HT1080 (cell line): ENCODE measurements at regions not wholly inside any gene's neighbourhood (a gene's known extent, or its start where the extent isn't known, plus 50 kb on each side); places are given as distances from the start of the nearest gene placed in this dataset.
A peak's percentile ranks its signal among the peaks of the same experiment; 100 is the strongest.
"Not testable (repeated sequence)": the region's sequence is repeated elsewhere in the genome, so short reads cannot be mapped to it uniquely, and the experiment has no call there.

Source experiments
- DNase-seq: peaks from one replicate; pipeline ENCODE4 v3.0.0-alpha.2; 2015; ENCODE audit warnings: low read depth

- no peak for DNase-seq
These were observed 197.3 kb upstream of the SDK2 start for GRCh38 chr17:73841431-73842060.

DNA sequence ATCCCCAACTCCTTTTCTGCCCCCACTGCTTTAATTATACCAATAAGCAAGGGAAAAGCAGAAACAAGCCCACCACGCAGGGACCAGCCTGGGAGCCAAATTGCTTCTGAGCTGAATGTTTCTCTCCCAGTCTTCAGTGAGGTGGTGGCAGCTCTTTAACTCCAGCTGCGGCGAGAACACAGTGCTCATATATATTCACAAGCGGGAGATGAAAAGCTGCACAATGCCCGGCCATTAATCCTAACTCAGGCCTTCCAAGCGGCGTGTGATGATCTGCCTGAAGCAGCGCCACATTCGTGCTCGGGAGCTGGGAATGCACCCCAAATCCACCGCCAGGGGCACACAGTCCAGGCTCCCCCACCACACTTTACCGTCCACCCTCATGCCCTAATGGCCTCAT lies 203.7 kb upstream of the SDK2 start:
- DNase-seq, result no peak

DNA sequence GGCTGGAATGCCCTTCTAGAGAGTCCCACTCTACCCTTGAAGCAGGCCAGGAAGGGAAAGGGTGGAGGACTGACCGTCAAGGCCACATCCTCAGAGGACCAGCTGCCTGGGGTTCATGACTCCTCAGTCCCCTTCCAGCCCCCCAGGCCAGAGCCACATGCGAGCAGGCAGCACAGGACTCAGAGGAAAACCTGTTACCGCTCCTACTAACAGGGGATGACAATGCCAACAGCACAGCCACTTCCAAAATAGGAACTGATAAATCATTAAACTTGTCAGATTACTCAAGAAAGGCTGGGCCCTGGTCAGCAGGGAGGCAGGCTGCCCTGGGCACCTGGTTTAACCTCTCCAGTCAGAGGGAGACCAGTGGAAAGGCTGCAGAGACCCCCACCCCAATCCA lies 206.2 kb upstream of the SDK2 start:
- DNase-seq, result no peak

- no peak for DNase-seq
These were observed 206.8 kb upstream of the SDK2 start for GRCh38 chr17:73851091-73851490.

- DNase-seq, result no peak
These were observed 207.7 kb upstream of the SDK2 start for GRCh38 chr17:73851921-73852320.

DNA sequence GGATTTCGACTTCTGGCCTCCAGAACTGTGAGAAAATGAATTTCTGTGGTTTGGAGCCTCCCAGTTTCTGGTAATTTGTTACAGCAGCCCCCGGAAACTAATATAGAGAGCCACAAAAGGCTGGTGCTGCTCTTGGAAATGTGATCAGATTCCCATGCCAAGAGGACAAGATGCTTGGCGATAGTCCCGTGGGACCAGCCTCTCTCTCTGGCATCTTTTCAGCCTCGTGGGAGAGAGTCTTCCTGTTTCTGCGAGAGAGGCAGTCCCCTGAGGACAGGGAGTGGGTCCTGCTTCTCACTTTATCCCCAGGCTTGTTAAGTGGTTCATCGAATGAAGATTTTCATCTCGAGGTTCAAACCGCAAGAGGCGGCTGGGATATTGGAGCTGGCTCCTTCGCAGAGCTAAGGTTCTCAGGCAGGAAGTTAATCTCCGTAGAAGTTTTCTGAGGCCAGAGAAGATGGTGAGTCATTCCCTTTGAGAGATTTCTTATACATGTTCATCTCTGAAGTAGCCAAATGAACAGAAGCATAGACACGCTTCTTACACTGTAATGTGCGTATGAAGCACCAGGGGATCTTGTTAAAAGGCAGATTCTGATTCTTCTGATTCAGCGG lies 211.6 kb upstream of the SDK2 start:
- DNase-seq, result peak; percentile 62

DNA sequence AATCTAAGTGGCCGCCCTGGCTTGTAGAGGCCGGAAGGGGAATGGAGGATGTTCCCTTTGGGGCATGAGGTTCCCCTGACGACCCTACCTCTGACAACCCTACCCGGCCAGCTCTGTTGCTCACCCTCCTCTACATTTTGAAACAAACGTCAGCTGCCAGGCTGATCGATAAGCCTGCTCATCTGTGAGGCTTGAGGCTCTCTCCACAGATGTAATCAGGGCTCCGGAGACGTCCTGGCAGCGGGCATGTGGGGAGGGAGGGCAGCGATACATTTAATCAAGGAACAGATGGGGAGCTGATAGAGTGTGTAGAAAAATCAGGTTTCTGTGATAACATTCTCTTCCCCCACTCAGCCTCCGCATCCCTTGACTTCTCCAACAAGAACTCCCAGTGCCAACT lies 212.3 kb upstream of the SDK2 start:
- no peak for DNase-seq

GRCh38 chr17:73859439-73860008 lies 215.3 kb upstream of the SDK2 start:
- DNase-seq, result not testable (repeated sequence)

GRCh38 chr17:73861543-73861942 lies 217.3 kb upstream of the SDK2 start:
- no peak for DNase-seq

DNA sequence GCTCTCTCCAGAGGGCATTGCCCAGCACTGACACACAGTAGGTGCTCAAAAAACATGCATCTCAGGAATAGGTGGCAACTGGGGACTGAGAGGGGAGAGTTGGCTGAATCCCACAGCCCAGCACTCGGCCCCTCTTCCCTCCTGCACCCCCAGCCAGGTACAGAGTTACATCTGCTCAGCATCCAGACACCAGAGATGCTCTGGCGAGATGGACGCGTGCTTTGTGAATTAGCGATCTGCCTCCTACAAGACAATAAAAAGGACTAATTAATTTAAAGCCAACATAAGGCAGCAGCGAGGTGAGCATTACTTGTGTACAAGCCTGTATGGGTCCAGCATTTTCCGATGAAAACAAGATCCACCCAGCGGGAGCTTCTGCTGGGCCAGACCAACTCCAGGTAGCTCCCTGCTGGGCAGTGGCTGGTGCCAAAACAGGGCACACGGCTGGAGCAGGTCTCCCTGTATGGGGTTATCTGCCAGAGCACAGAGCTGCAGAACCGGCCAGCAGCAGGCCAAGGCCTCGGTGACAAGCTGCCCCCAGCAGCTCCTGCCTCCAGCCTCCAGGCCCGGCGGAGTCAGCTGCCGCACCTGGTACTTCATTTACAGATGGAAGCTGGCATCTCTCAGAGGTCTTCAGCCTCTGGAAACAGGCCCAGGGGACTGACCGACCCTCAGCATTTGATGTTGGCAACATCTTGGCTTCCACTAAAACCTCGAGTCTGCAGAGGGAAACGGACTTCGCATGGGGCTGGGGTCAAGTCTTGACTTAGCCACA lies 219.7 kb upstream of the SDK2 start:
- no peak for DNase-seq

DNA sequence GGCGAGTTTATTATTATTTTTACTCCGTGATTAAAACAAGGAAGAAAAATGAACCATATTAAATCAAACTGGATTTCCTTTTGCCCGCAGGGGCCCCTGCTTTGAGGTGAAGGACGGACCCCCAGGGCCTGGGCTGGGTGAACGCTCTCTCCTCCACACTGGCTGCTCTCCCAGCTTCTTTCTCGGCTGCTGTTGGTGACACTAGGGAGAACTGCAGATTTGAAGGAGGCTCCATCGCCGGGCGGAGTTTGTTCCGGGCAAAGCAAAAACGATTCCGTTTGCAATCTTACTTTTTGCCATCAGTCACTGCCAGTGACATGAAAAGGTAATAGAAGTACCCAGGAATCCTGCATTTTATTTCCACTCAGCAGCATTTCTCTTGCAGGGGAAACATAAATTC lies 221.6 kb upstream of the SDK2 start:
- no peak for DNase-seq

GRCh38 chr17:73867056-73867455 lies 222.8 kb upstream of the SDK2 start:
- no peak for DNase-seq

- no peak for DNase-seq
These were observed 225.8 kb upstream of the SDK2 start for GRCh38 chr17:73870068-73870467.

DNA sequence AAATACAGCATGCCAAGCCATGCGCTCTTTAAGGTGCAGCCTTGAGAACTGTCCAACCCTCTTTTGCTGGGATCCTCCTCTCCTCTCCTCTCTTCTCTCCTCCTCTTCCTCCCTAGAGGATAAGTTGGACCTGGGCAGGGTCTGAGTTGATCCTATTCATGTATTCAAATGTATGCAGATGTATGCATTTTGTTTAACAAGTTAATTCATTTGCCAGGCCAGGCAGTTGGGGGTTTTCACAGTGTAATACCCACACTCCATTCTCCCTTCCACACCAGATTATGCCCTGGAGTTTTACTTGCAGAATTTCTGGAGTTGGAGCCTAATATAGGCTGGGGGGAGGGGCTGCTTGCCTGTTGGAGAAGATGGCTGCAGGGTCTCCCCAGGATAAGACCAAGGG lies 226.2 kb upstream of the SDK2 start:
- no peak for DNase-seq

DNA sequence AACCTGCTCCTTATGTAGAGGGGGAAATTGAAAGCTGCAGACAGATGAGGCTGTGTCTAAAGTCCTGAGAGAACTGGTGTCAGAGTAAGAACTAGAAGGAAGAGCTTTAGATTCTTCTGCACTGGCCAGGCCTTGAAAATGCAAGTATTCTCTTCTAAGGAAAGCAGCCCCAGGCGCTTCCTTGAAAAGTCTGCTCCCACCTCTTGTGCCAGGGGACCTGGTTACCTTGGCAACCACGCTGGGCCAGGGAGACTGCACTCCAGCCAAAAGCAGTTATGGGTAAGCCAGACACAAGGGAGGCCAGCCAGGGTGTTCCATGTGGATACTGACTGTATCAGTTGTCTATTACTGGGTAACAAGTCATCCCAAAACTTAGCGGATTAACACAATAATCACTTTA lies 228.6 kb upstream of the SDK2 start:
- DNase-seq, result no peak

DNA sequence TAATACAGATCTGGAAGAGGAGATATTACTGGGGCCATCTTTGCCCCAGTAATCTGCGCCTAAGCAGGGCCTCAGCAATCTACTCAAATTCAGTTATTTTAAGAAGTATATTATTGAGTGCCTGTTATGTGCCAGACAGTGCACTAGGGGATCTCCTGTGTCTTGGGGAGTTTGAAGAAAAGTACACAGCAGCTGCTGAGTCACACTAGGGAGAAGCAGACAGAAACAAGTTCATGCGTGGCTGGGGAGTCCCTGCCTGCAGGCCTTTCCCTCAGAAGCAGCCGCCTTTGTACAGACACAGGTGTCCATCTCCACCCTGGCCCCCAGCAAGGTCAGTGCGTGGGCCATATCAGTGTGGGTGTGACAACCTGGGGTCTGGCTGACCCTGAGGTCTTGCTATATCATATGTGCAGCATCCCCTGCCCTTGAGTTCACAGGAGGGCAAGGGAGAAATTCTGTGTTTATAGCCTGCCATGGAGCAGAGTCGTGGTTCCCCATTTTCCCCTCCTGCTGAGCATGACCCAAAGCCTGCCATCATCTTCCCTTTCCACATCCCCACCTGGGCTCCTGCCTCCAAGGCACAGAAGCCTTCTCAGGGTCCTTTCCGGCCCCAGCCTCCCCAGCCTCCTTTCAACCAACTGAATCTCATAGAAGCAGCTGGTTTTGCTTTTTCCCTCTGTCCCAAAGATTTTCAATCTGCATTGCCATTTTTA lies 229.9 kb upstream of the SDK2 start:
- DNase-seq, result no peak

DNA sequence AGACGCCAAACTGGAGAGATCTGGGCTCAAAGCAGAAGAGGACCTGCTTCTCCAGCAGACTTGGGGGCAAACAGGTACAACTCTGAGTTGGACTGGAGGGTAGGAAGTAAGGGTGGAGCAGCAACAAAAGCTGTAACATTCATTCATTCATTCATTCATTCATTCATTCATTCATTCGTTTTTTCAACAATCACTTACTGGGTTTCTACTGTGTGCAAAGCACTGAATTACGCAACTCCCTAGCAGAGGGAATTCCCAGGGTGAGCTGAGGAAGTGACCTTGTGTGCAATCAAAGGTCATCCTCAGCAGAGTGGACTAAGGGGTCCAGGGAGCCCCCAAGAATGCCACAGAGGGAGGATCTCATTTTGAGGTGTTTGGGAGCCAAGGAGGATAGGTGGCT lies 231.1 kb upstream of the SDK2 start:
- DNase-seq, result no peak

DNA sequence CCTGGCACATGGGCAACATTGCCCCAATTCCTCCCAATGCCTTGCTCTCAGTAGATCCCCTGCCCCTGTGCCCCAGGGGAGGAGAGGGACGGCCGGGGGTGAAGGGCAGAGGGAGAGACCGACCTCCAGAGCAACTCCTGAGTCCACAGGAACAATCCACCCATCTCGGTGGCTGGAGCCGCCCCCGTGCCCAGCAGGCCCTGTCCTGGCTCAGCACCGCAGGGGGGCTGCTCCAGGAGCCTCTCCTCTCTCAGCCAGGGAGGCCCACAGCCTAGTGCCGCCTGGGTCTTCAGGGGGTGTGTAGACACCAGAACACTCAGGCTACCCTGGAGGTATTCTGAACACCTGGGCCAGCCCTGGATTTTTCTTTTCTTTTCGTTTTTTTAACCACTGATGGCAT lies 233.7 kb upstream of the SDK2 start:
- no peak for DNase-seq

GRCh38 chr17:73878923-73879322 lies 234.7 kb upstream of the SDK2 start:
- no peak for DNase-seq

- no peak for DNase-seq
These were observed 235.7 kb upstream of the SDK2 start for GRCh38 chr17:73879987-73880386.

DNA sequence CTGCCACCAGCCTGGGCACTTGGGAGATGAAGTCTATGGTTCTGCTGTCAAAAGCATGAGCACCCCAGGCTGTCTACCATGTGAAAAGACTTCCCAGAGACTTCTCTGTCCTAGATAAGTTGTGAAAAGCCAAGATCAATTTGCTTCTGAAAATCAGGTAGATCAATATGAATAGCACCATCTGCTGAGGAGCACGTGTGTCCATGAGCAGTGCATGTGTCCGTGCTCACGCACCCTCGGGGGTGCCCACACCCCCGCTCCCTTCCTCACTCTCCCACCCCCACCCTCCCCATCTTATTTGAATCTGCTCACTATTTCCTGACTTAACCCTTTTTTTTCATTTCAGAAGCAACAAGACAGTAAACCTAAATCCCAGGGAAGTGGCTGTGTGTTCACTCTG lies 238.3 kb upstream of the SDK2 start:
- no peak for DNase-seq

DNA sequence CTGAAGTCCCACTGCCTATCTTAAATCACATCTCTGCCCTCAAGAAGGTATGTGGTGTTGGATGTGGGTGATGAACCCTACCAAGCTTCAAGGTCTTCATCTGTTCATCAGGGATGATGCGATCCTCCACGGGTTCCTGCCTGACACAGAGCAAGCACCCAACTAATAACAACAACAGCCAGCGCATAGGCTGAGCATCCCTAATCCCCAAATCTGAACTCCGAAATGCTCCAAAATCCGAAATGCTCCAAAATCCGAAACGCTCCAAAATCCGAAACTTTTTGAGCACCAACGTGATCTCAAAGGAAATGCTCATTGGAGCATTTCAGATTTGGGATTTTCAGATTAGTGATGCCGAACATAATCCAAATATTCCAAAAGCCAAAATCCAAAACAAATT lies 238.9 kb upstream of the SDK2 start:
- no peak for DNase-seq
